Mesothelial cell of epicardium (in vitro differentiated cells): ENCODE measurements at regions not wholly inside any gene's neighbourhood (a gene's known extent, or its start where the extent isn't known, plus 50 kb on each side); places are given as distances from the start of the nearest gene placed in this dataset.

Experiments
- DNase-seq, 2 experiments: peaks; one replicate each; pipeline ENCODE4 v3.0.0; 2021; ENCODE audit warnings: low spot score in 2 of 2; ENCODE audit not compliant: unreplicated experiment in 2 of 2
- H3K27ac Mint-ChIP-seq: 2 replicates; pipeline ENCODE4 v1.8.0; 2021; ENCODE audit warnings: mixed read lengths
- H3K27me3 Mint-ChIP-seq: 2 replicates; pipeline ENCODE4 v1.8.0; 2021; ENCODE audit warnings: low read depth, mixed read lengths
- H3K36me3 Mint-ChIP-seq: 2 replicates; pipeline ENCODE4 v1.8.0; 2021; ENCODE audit warnings: mixed read lengths
- H3K4me1 Mint-ChIP-seq: 2 replicates; pipeline ENCODE4 v1.8.0; 2021; ENCODE audit warnings: mixed read lengths
- H3K4me3 Mint-ChIP-seq: 2 replicates; pipeline ENCODE4 v1.8.0; 2021; ENCODE audit warnings: mild to moderate bottlenecking, moderate library complexity, mixed read lengths
- H3K9me3 Mint-ChIP-seq: 2 replicates; pipeline ENCODE4 v1.8.0; 2021; ENCODE audit warnings: mixed read lengths
- TF ChIP-seq, protein P1 (sequence below): fragments of 200-600 bp; sonication (generic); IDR thresholded peaks from one replicate; pipeline ENCODE4 v1.5.0; 2021; ENCODE audit warnings: antibody characterized with exemption; ENCODE audit not compliant: unreplicated experiment

DNA sequence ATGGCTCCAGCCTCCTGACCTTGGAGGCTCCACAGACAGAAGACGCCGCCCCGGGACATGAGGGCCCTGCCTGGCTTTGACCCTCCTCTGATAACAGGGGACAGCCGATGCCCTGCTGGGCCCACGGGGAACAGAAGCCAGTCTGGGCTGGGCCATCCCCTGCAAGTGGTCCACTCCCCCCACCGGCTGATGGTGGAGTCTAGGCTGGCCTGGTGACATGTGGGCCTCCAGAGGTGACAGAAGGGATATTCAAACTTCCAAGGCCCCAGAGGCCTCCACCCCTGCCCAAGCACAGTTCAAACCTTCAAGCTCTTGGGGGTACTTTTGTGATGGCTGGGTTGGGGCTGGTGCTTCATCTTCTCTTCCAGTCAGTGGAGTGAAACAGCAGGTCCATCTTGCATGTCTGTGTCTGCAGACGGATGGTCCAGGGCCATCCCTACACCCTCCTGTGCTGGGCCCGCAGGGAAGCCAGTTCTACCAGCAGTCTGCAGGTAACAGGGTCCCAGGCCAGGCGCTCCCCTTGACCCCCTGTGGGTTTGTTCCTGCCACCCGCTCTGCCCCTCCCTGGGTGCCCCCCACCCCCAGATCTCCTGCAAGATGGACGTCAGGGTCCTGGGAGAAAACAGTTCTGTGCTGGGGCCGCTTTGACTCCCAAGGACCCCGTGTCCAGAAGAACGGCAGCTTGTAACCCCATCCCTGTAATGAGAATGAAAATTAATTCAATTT, 929.9 kb downstream of the BRD1 start:
- Mint-ChIP-seq H3K27me3 (peaks cover 13% of the 10 kb centered on the region), H3K36me3 (no peaks in the 10 kb centered on the region), H3K27ac (no peak overlapping the region), H3K4me1 (no peaks in the 10 kb centered on the region), H3K4me3 (no peak overlapping the region), H3K9me3 (no peaks in the 10 kb centered on the region)
- TF ChIP-seq, protein P1, sequence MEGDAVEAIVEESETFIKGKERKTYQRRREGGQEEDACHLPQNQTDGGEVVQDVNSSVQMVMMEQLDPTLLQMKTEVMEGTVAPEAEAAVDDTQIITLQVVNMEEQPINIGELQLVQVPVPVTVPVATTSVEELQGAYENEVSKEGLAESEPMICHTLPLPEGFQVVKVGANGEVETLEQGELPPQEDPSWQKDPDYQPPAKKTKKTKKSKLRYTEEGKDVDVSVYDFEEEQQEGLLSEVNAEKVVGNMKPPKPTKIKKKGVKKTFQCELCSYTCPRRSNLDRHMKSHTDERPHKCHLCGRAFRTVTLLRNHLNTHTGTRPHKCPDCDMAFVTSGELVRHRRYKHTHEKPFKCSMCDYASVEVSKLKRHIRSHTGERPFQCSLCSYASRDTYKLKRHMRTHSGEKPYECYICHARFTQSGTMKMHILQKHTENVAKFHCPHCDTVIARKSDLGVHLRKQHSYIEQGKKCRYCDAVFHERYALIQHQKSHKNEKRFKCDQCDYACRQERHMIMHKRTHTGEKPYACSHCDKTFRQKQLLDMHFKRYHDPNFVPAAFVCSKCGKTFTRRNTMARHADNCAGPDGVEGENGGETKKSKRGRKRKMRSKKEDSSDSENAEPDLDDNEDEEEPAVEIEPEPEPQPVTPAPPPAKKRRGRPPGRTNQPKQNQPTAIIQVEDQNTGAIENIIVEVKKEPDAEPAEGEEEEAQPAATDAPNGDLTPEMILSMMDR: no peak
- peak in 1 of 2 experiments; percentile 26 for DNase-seq

DNA sequence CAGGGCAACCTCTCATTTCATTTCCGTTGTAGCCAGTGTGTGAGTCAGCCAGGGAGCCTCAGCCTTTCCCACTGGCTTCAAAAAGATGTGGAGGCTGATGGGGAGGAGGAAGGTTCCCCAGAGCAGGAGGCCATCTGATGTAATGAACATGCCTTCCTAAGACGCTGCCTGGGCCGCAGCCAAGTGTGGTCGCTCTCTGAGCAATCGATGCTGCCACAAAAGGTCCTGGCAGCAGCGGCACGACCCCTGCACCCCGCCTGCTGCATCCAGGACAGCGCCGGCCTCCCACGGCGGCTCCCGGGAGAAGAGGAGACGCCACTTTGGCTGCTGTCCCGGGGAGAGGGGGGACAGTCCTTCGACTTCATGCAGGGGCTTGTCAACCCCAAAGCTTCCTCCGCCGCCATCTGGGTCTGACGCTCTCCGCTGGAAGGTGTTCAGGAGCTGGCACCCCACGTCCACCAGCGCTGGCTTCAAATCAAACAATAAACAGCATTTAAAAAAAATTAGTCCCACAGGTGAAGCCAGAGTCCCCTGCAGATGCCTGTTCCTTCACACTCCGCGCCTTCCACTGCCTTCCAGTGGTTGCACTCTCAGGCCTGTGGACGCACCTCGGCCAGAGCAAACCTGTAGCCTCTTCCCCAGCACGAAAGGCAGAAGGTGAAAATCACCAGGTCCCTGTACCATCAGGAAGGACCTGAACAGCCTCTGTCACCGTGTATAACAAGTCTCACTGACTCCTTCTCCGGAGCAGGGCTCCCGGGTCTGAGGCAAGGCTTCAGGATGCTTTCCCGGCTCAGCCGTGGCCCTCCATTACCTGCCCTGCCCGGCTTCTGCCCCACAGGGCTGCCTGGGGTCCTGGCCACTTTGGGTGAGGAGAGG, 930.7 kb downstream of the BRD1 start:
- DNase-seq: peak in 1 of 2 experiments; percentile 30
- Mint-ChIP-seq H3K4me3 (no peak overlapping the region), H3K27me3 (peaks cover 14% of the 10 kb centered on the region)

GRCh38 chr22:48895831-48896765, 931.6 kb downstream of the BRD1 start:
- TF ChIP-seq, protein P1: no peak
- peak in 1 of 2 experiments; percentile 24 for DNase-seq

More for the DNA sequence above, 930.7 kb downstream of the BRD1 start:
- H3K27ac Mint-ChIP-seq: no peak overlapping the region
- H3K9me3 Mint-ChIP-seq: no peaks in the 10 kb centered on the region
- TF ChIP-seq, protein P1: no peak
- H3K36me3 Mint-ChIP-seq: no peaks in the 10 kb centered on the region
- H3K4me1 Mint-ChIP-seq: no peaks in the 10 kb centered on the region

GRCh38 chr22:48895336-48895735, 932.3 kb downstream of the BRD1 start:
- Mint-ChIP-seq H3K27ac (no peak overlapping the region), H3K27me3 (peaks cover 17% of the 10 kb centered on the region), H3K4me1 (no peaks in the 10 kb centered on the region), H3K9me3 (no peaks in the 10 kb centered on the region), H3K4me3 (no peak overlapping the region), H3K36me3 (no peaks in the 10 kb centered on the region)
- TF ChIP-seq, protein P1: no peak
- peak in 1 of 2 experiments; percentile 21 for DNase-seq

More at GRCh38 chr22:48895831-48896765, 931.6 kb downstream of the BRD1 start:
- Mint-ChIP-seq H3K36me3 (no peaks in the 10 kb centered on the region), H3K27ac (no peak overlapping the region), H3K9me3 (no peaks in the 10 kb centered on the region), H3K4me1 (no peaks in the 10 kb centered on the region), H3K4me3 (no peak overlapping the region), H3K27me3 (peaks cover 11% of the 10 kb centered on the region)

GRCh38 chr22:48894804-48895250, 932.8 kb downstream of the BRD1 start:
- H3K36me3 Mint-ChIP-seq: no peaks in the 10 kb centered on the region
- H3K9me3 Mint-ChIP-seq: no peaks in the 10 kb centered on the region
- no peaks in the 10 kb centered on the region for H3K4me1 Mint-ChIP-seq
- DNase-seq: peak in 1 of 2 experiments; percentile 34
- TF ChIP-seq, protein P1: no peak
- no peak overlapping the region for H3K27ac Mint-ChIP-seq
- peaks cover 18% of the 10 kb centered on the region for H3K27me3 Mint-ChIP-seq
- H3K4me3 Mint-ChIP-seq: no peak overlapping the region
